Neural cell (in vitro differentiated cells): ENCODE measurements at regions not wholly inside any gene's neighbourhood (a gene's known extent, or its start where the extent isn't known, plus 50 kb on each side); places are given as distances from the start of the nearest gene placed in this dataset.

ENCODE experiments used
- H2AFZ ChIP-seq: fragments of 200-600, 300-800 bp; sonication (generic), shearing (Covaris generic); 2 replicates; pipeline ENCODE4 v1.6.0; 2014; ENCODE audit warnings: low read depth, mild to moderate bottlenecking, antibody characterized with exemption, low read length, moderate library complexity
- H3F3A ChIP-seq: fragments of 200-600 bp; shearing (Covaris generic); 2 replicates; pipeline ENCODE4 v1.6.1; 2016; ENCODE audit warnings: mild to moderate bottlenecking, moderate library complexity, mixed read lengths, antibody characterized with exemption, low read length; ENCODE audit not compliant: insufficient read depth, poor library complexity, severe bottlenecking
- H3K27ac ChIP-seq: fragments of 200-600, 300-800 bp; sonication (generic), shearing (Covaris generic); 2 replicates; pipeline ENCODE4 v1.5.1; 2014; ENCODE audit warnings: mild to moderate bottlenecking, low read length, moderate library complexity
- H3K27me3 ChIP-seq: fragments of 300-800, 200-600 bp; sonication (generic), shearing (Covaris generic); 2 replicates; pipeline ENCODE4 v1.6.0; 2014; ENCODE audit warnings: mild to moderate bottlenecking, low read depth, low read length, moderate library complexity; ENCODE audit not compliant: insufficient read depth
- H3K36me3 ChIP-seq: fragments of 300-800, 200-600 bp; sonication (generic), shearing (Covaris generic); 2 replicates; pipeline ENCODE4 v1.5.1; 2014; ENCODE audit warnings: mild to moderate bottlenecking, antibody characterized with exemption, low read length, moderate library complexity; ENCODE audit not compliant: insufficient read depth
- H3K4me2 ChIP-seq: fragments of 300-800, 200-600 bp; sonication (generic), shearing (Covaris generic); 2 replicates; pipeline ENCODE4 v1.6.0; 2014; ENCODE audit warnings: mild to moderate bottlenecking, low read length
- H3K4me3 ChIP-seq: fragments of 300-800, 200-600 bp; sonication (generic), shearing (Covaris generic); 2 replicates; pipeline ENCODE4 v1.5.1; 2014; ENCODE audit warnings: mild to moderate bottlenecking, low read length, moderate library complexity
- H3K79me2 ChIP-seq: fragments of 200-600 bp; shearing (Covaris generic); replicated peaks from 2 replicates; pipeline ENCODE4 v1.6.0; 2014; ENCODE audit warnings: mild to moderate bottlenecking, low read length, moderate library complexity; ENCODE audit not compliant: insufficient read depth
- H3K9ac ChIP-seq: fragments of 300-800, 200-600 bp; sonication (generic), shearing (Covaris generic); 2 replicates; pipeline ENCODE4 v1.6.1; 2016; ENCODE audit warnings: mild to moderate bottlenecking, low read length, mixed read lengths
- H3K9me2 ChIP-seq: fragments of 200-600 bp; shearing (Covaris generic); 2 replicates; pipeline ENCODE4 v1.6.1; 2016; ENCODE audit warnings: mild to moderate bottlenecking, low read length, mixed read lengths; ENCODE audit not compliant: insufficient read depth
- H3K9me3 ChIP-seq: fragments of 200-600, 300-800 bp; sonication (generic), shearing (Covaris generic); 2 replicates; pipeline ENCODE4 v1.6.1; 2016; ENCODE audit warnings: mild to moderate bottlenecking, mixed run types, low read length, moderate library complexity, mixed read lengths
- H4K20me1 ChIP-seq: fragments of 200-600 bp; shearing (Covaris generic); 2 replicates; pipeline ENCODE4 v1.6.1; 2016; ENCODE audit warnings: mild to moderate bottlenecking, mixed run types; ENCODE audit not compliant: insufficient read depth
- CTCF ChIP-seq: fragments of 450-650 bp; IDR thresholded peaks from 2 replicates; pipeline ENCODE4 v1.5.1; 2014; ENCODE audit warnings: antibody characterized with exemption, mild to moderate bottlenecking, moderate library complexity; ENCODE audit not compliant: poor library complexity, severe bottlenecking
- EP300 ChIP-seq: fragments of 450-650 bp; conservative IDR thresholded peaks from 2 replicates; pipeline ENCODE4 v1.6.1; 2014; ENCODE audit warnings: antibody characterized with exemption, mild to moderate bottlenecking, moderate library complexity; ENCODE audit not compliant: poor library complexity, severe bottlenecking
- EZH2 ChIP-seq: fragments of 200-600, 300-800 bp; shearing (Covaris generic), sonication (generic); IDR thresholded peaks from 2 replicates; pipeline ENCODE4 v1.6.1; 2014; ENCODE audit warnings: antibody characterized with exemption, low read length, borderline replicate concordance, mild to moderate bottlenecking; ENCODE audit not compliant: insufficient read depth, poor library complexity, severe bottlenecking
- MXI1 ChIP-seq: fragments of 450-650 bp; conservative IDR thresholded peaks from 2 replicates; pipeline ENCODE4 v1.6.1; 2014; ENCODE audit warnings: antibody characterized with exemption, mild to moderate bottlenecking; ENCODE audit not compliant: poor library complexity, severe bottlenecking
- POLR2AphosphoS5 ChIP-seq: IDR thresholded peaks from 2 replicates; pipeline ENCODE4 v1.6.1; 2012
- RAD21 ChIP-seq: fragments of 450-650 bp; conservative IDR thresholded peaks from 2 replicates; pipeline ENCODE4 v1.6.1; 2014; ENCODE audit warnings: antibody characterized with exemption, mild to moderate bottlenecking, moderate library complexity
- REST ChIP-seq: IDR thresholded peaks from 2 replicates; pipeline ENCODE4 v1.6.1; 2012; ENCODE audit warnings: borderline replicate concordance
- SMC3 ChIP-seq: fragments of 450-650 bp; conservative IDR thresholded peaks from 2 replicates; pipeline ENCODE4 v1.6.1; 2014; ENCODE audit warnings: antibody characterized with exemption, mild to moderate bottlenecking, moderate library complexity; ENCODE audit not compliant: poor library complexity
- TAF1 ChIP-seq: IDR thresholded peaks from 2 replicates; pipeline ENCODE4 v1.6.1; 2012; ENCODE audit warnings: low read depth

DNA sequence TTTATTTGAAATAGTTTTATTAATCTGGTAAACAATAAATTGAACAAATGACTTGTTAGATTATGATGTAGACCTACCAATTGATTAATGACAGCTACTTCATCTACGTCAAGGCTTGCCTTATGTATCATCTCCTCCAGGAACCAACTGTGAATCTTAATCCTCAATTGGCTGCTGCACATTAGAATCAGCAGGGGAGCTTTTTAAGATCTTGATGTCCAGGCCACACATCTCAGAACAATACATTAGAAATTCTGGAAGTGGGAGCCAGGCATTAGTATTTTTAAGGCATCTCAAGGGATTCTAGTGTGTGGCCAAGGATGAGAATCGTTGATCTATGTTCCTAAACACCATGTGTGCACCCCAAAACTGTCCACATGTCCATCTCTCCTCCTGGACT is 52.0 kb upstream of the LYPLAL1 start:
- Histone ChIP-seq H3K4me3 (no peak overlapping the region), H3K9me2 (no peaks in the 10 kb centered on the region), H4K20me1 (no peaks in the 10 kb centered on the region), H3K79me2 (no peaks in the 10 kb centered on the region), H3K27me3 (no peaks in the 10 kb centered on the region), H2AFZ (no peak overlapping the region), H3K4me2 (no peak overlapping the region), H3K27ac (no peak overlapping the region), H3K36me3 (no peaks in the 10 kb centered on the region), H3K9ac (no peak overlapping the region), H3K9me3 (no peaks in the 10 kb centered on the region), H3F3A (no peaks in the 10 kb centered on the region)
- TF ChIP-seq POLR2AphosphoS5 = no peak
- TF ChIP-seq TAF1 = no peak
- TF ChIP-seq EP300 = no peak
- TF ChIP-seq SMC3 = no peak
- TF ChIP-seq MXI1 = no peak
- TF ChIP-seq RAD21 = no peak
- no peak for TF ChIP-seq CTCF
- no peak for TF ChIP-seq REST
- no peak for TF ChIP-seq EZH2

- Histone ChIP-seq H3K27me3 (no peaks in the 10 kb centered on the region), H3K79me2 (no peaks in the 10 kb centered on the region), H3K4me2 (no peak overlapping the region), H3K36me3 (no peaks in the 10 kb centered on the region), H3K27ac (no peak overlapping the region), H3K9me3 (no peaks in the 10 kb centered on the region), H3K9ac (no peak overlapping the region), H4K20me1 (no peaks in the 10 kb centered on the region), H3F3A (no peaks in the 10 kb centered on the region), H2AFZ (no peak overlapping the region), H3K9me2 (no peaks in the 10 kb centered on the region), H3K4me3 (no peak overlapping the region)
- TF ChIP-seq EZH2 (no peak), EP300 (no peak), CTCF (no peak), RAD21 (no peak), REST (no peak), SMC3 (no peak), POLR2AphosphoS5 (no peak), MXI1 (no peak), TAF1 (no peak)
Measured at GRCh38 chr1:219123036-219123435, 50.6 kb upstream of the LYPLAL1 start.
